ENCODE measurements at regions not wholly inside any gene's neighbourhood (a gene's known extent, or its start where the extent isn't known, plus 50 kb on each side); places are given as distances from the start of the nearest gene placed in this dataset.
"Not testable (repeated sequence)": the region's sequence is repeated elsewhere in the genome, so short reads cannot be mapped to it uniquely, and the experiment has no call there.

DNA sequence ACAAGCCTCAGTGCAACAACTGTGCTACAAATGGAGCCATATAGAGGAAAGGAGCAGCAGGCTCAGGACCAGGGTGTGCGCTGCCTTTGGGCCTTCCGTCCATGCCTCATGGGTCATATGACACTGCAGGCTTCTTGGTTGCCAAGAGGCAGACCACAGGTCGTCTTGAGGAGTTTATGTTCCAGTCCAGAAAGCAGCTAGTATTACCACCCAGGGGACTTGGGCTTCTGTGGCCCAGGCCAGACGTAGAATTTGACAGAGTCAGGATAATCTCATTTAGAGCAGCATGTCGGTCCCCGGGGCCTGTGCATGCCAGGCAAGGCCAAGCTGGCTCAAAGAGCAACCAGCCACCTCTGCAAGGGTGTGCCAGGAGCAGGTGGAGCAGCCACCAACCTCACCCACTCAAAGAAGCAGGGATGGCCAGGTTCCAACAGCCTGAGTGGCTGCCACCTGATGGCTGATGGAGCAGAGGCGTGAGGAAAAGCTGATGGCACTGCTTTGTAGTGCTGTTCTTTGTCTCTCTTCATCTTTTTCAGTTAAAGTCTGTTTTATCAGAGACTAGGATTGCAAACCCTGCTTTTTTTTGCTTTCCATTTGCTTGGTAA lies 109.1 kb downstream of the CCDC74A start:
- not testable (repeated sequence) for TF ChIP-seq POLR2A (IDR thresholded peaks at IDR 0.05); CTCF (IDR thresholded peaks at IDR 0.05 in 8 of 11, conservative IDR thresholded peaks at IDR 0.05 in 3 of 11)
